Neural cell (in vitro differentiated cells): ENCODE measurements at regions not wholly inside any gene's neighbourhood (a gene's known extent, or its start where the extent isn't known, plus 50 kb on each side); places are given as distances from the start of the nearest gene placed in this dataset.

ENCODE experiments used
- H2AFZ ChIP-seq: fragments of 200-600, 300-800 bp; sonication (generic), shearing (Covaris generic); 2 replicates; pipeline ENCODE4 v1.6.0; 2014; ENCODE audit warnings: low read depth, mild to moderate bottlenecking, antibody characterized with exemption, low read length, moderate library complexity
- H3F3A ChIP-seq: fragments of 200-600 bp; shearing (Covaris generic); 2 replicates; pipeline ENCODE4 v1.6.1; 2016; ENCODE audit warnings: mild to moderate bottlenecking, moderate library complexity, mixed read lengths, antibody characterized with exemption, low read length; ENCODE audit not compliant: insufficient read depth, poor library complexity, severe bottlenecking
- H3K27ac ChIP-seq: fragments of 200-600, 300-800 bp; sonication (generic), shearing (Covaris generic); 2 replicates; pipeline ENCODE4 v1.5.1; 2014; ENCODE audit warnings: mild to moderate bottlenecking, low read length, moderate library complexity
- H3K27me3 ChIP-seq: fragments of 300-800, 200-600 bp; sonication (generic), shearing (Covaris generic); 2 replicates; pipeline ENCODE4 v1.6.0; 2014; ENCODE audit warnings: mild to moderate bottlenecking, low read depth, low read length, moderate library complexity; ENCODE audit not compliant: insufficient read depth
- H3K36me3 ChIP-seq: fragments of 300-800, 200-600 bp; sonication (generic), shearing (Covaris generic); 2 replicates; pipeline ENCODE4 v1.5.1; 2014; ENCODE audit warnings: mild to moderate bottlenecking, antibody characterized with exemption, low read length, moderate library complexity; ENCODE audit not compliant: insufficient read depth
- H3K4me2 ChIP-seq: fragments of 300-800, 200-600 bp; sonication (generic), shearing (Covaris generic); 2 replicates; pipeline ENCODE4 v1.6.0; 2014; ENCODE audit warnings: mild to moderate bottlenecking, low read length
- H3K4me3 ChIP-seq: fragments of 300-800, 200-600 bp; sonication (generic), shearing (Covaris generic); 2 replicates; pipeline ENCODE4 v1.5.1; 2014; ENCODE audit warnings: mild to moderate bottlenecking, low read length, moderate library complexity
- H3K79me2 ChIP-seq: fragments of 200-600 bp; shearing (Covaris generic); replicated peaks from 2 replicates; pipeline ENCODE4 v1.6.0; 2014; ENCODE audit warnings: mild to moderate bottlenecking, low read length, moderate library complexity; ENCODE audit not compliant: insufficient read depth
- H3K9ac ChIP-seq: fragments of 300-800, 200-600 bp; sonication (generic), shearing (Covaris generic); 2 replicates; pipeline ENCODE4 v1.6.1; 2016; ENCODE audit warnings: mild to moderate bottlenecking, low read length, mixed read lengths
- H3K9me2 ChIP-seq: fragments of 200-600 bp; shearing (Covaris generic); 2 replicates; pipeline ENCODE4 v1.6.1; 2016; ENCODE audit warnings: mild to moderate bottlenecking, low read length, mixed read lengths; ENCODE audit not compliant: insufficient read depth
- H3K9me3 ChIP-seq: fragments of 200-600, 300-800 bp; sonication (generic), shearing (Covaris generic); 2 replicates; pipeline ENCODE4 v1.6.1; 2016; ENCODE audit warnings: mild to moderate bottlenecking, mixed run types, low read length, moderate library complexity, mixed read lengths
- H4K20me1 ChIP-seq: fragments of 200-600 bp; shearing (Covaris generic); 2 replicates; pipeline ENCODE4 v1.6.1; 2016; ENCODE audit warnings: mild to moderate bottlenecking, mixed run types; ENCODE audit not compliant: insufficient read depth
- EP300 ChIP-seq: fragments of 450-650 bp; conservative IDR thresholded peaks from 2 replicates; pipeline ENCODE4 v1.6.1; 2014; ENCODE audit warnings: antibody characterized with exemption, mild to moderate bottlenecking, moderate library complexity; ENCODE audit not compliant: poor library complexity, severe bottlenecking
- EZH2 ChIP-seq: fragments of 200-600, 300-800 bp; shearing (Covaris generic), sonication (generic); IDR thresholded peaks from 2 replicates; pipeline ENCODE4 v1.6.1; 2014; ENCODE audit warnings: antibody characterized with exemption, low read length, borderline replicate concordance, mild to moderate bottlenecking; ENCODE audit not compliant: insufficient read depth, poor library complexity, severe bottlenecking
- MXI1 ChIP-seq: fragments of 450-650 bp; conservative IDR thresholded peaks from 2 replicates; pipeline ENCODE4 v1.6.1; 2014; ENCODE audit warnings: antibody characterized with exemption, mild to moderate bottlenecking; ENCODE audit not compliant: poor library complexity, severe bottlenecking
- POLR2AphosphoS5 ChIP-seq: IDR thresholded peaks from 2 replicates; pipeline ENCODE4 v1.6.1; 2012
- RAD21 ChIP-seq: fragments of 450-650 bp; conservative IDR thresholded peaks from 2 replicates; pipeline ENCODE4 v1.6.1; 2014; ENCODE audit warnings: antibody characterized with exemption, mild to moderate bottlenecking, moderate library complexity
- SMC3 ChIP-seq: fragments of 450-650 bp; conservative IDR thresholded peaks from 2 replicates; pipeline ENCODE4 v1.6.1; 2014; ENCODE audit warnings: antibody characterized with exemption, mild to moderate bottlenecking, moderate library complexity; ENCODE audit not compliant: poor library complexity
- TAF1 ChIP-seq: IDR thresholded peaks from 2 replicates; pipeline ENCODE4 v1.6.1; 2012; ENCODE audit warnings: low read depth
- TF ChIP-seq, protein P1 (sequence below): fragments of 450-650 bp; IDR thresholded peaks from 2 replicates; pipeline ENCODE4 v1.5.1; 2014; ENCODE audit warnings: antibody characterized with exemption, mild to moderate bottlenecking, moderate library complexity; ENCODE audit not compliant: poor library complexity, severe bottlenecking
- TF ChIP-seq, protein P2 (sequence below): IDR thresholded peaks from 2 replicates; pipeline ENCODE4 v1.6.1; 2012; ENCODE audit warnings: borderline replicate concordance

GRCh38 chr1:191396622-191397021 lies 761.6 kb upstream of the RGS18 start:
- Histone ChIP-seq H3F3A (no peaks in the 10 kb centered on the region), H3K9me3 (no peaks in the 10 kb centered on the region), H4K20me1 (no peaks in the 10 kb centered on the region), H3K4me2 (no peak overlapping the region), H3K27me3 (no peaks in the 10 kb centered on the region), H3K79me2 (no peaks in the 10 kb centered on the region), H3K9me2 (no peaks in the 10 kb centered on the region), H2AFZ (no peak overlapping the region), H3K4me3 (no peak overlapping the region), H3K27ac (no peak overlapping the region), H3K9ac (no peak overlapping the region), H3K36me3 (no peaks in the 10 kb centered on the region)
- no peak for TF ChIP-seq EZH2
- TF ChIP-seq, protein P1, sequence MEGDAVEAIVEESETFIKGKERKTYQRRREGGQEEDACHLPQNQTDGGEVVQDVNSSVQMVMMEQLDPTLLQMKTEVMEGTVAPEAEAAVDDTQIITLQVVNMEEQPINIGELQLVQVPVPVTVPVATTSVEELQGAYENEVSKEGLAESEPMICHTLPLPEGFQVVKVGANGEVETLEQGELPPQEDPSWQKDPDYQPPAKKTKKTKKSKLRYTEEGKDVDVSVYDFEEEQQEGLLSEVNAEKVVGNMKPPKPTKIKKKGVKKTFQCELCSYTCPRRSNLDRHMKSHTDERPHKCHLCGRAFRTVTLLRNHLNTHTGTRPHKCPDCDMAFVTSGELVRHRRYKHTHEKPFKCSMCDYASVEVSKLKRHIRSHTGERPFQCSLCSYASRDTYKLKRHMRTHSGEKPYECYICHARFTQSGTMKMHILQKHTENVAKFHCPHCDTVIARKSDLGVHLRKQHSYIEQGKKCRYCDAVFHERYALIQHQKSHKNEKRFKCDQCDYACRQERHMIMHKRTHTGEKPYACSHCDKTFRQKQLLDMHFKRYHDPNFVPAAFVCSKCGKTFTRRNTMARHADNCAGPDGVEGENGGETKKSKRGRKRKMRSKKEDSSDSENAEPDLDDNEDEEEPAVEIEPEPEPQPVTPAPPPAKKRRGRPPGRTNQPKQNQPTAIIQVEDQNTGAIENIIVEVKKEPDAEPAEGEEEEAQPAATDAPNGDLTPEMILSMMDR = no peak
- no peak for TF ChIP-seq EP300
- TF ChIP-seq MXI1 = no peak

DNA sequence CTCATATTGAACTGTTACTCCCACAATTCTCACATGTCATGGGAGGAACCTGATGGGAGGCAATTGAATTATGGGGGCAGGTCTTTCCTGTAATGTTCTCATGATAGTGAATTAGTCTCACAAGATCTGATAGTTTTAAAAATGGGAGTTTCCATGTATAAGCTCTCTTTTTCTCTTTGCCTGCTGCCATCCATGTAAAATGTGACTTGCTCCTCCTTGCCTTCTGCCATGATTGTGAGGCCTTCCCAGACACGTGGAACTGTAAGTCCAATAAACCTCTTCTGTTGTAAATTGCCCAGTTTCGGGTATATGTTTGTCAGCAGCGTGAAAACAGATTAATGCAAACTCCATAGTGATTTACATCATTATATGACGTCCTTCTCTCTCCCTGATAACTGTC lies 759.7 kb upstream of the RGS18 start:
- Histone ChIP-seq H3K9ac (no peak overlapping the region), H4K20me1 (no peaks in the 10 kb centered on the region), H3K27ac (no peak overlapping the region), H3K4me2 (no peak overlapping the region), H3K36me3 (no peaks in the 10 kb centered on the region), H3K79me2 (no peaks in the 10 kb centered on the region), H3K9me2 (no peaks in the 10 kb centered on the region), H3K27me3 (no peaks in the 10 kb centered on the region), H3K4me3 (no peak overlapping the region), H3F3A (no peaks in the 10 kb centered on the region), H2AFZ (no peak overlapping the region), H3K9me3 (no peaks in the 10 kb centered on the region)
- no peak for TF ChIP-seq TAF1
- TF ChIP-seq EZH2 = no peak
- TF ChIP-seq, protein P1 = no peak
- no peak for TF ChIP-seq RAD21
- TF ChIP-seq MXI1 = no peak
- no peak for TF ChIP-seq SMC3
- no peak for TF ChIP-seq POLR2AphosphoS5
- TF ChIP-seq, protein P2, sequence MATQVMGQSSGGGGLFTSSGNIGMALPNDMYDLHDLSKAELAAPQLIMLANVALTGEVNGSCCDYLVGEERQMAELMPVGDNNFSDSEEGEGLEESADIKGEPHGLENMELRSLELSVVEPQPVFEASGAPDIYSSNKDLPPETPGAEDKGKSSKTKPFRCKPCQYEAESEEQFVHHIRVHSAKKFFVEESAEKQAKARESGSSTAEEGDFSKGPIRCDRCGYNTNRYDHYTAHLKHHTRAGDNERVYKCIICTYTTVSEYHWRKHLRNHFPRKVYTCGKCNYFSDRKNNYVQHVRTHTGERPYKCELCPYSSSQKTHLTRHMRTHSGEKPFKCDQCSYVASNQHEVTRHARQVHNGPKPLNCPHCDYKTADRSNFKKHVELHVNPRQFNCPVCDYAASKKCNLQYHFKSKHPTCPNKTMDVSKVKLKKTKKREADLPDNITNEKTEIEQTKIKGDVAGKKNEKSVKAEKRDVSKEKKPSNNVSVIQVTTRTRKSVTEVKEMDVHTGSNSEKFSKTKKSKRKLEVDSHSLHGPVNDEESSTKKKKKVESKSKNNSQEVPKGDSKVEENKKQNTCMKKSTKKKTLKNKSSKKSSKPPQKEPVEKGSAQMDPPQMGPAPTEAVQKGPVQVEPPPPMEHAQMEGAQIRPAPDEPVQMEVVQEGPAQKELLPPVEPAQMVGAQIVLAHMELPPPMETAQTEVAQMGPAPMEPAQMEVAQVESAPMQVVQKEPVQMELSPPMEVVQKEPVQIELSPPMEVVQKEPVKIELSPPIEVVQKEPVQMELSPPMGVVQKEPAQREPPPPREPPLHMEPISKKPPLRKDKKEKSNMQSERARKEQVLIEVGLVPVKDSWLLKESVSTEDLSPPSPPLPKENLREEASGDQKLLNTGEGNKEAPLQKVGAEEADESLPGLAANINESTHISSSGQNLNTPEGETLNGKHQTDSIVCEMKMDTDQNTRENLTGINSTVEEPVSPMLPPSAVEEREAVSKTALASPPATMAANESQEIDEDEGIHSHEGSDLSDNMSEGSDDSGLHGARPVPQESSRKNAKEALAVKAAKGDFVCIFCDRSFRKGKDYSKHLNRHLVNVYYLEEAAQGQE = no peak
- no peak for TF ChIP-seq EP300
